ENCODE measurements at regions not wholly inside any gene's neighbourhood (a gene's known extent, or its start where the extent isn't known, plus 50 kb on each side); places are given as distances from the start of the nearest gene placed in this dataset.
"Not testable (repeated sequence)": the region's sequence is repeated elsewhere in the genome, so short reads cannot be mapped to it uniquely, and the experiment has no call there.

DNA sequence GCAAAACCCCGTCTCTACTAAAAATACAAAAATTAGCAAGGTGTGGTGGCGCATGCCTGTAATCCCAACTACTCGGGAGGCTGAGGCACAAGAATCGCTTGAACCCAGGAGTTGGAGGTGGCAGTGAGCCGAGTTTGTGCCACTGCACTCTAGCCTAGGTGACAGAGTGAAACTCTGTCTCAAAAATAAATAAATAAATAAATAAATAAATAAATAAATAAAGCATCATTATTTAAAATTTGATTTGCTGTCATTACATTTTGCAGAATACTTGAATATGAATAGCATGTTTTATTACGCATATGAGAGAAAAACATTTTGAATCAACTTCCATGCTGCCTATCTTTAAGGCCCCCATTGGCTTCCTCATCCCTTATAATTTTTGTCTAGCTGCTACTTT, 53.4 kb upstream of the MED14 start:
- H2BK120ac ChIP-seq (ENCODE audit: insufficient read depth, low read length, poor library complexity); H2AK5ac ChIP-seq (ENCODE audit: low read length); H3K23ac ChIP-seq (ENCODE audit: low read length); H4K91ac ChIP-seq (ENCODE audit: low read depth, low read length); H3K4ac ChIP-seq (ENCODE audit: low read depth, low read length); H3K4me2 ChIP-seq (ENCODE audit: low read length); H3K14ac ChIP-seq (ENCODE audit: low read length); H3K27ac ChIP-seq (ENCODE audit: low read depth, low read length); H3K79me2 ChIP-seq (ENCODE audit: control insufficient read depth, insufficient read depth, low read length, poor library complexity); H3K4me3 ChIP-seq (ENCODE audit: low read depth, low read length); H3K9ac ChIP-seq (ENCODE audit: low read length); H2BK12ac ChIP-seq (ENCODE audit: low read length); H3K18ac ChIP-seq (ENCODE audit: low read length); H4K12ac ChIP-seq (ENCODE audit: low read depth, low read length); H3K79me1 ChIP-seq (ENCODE audit: low read length); H2BK5ac ChIP-seq (ENCODE audit: low read depth, low read length, poor library complexity); H3K9me3 ChIP-seq (ENCODE audit: insufficient read depth, low read depth, low read length); H3K4me1 ChIP-seq (ENCODE audit: control insufficient read depth in 1 of 2, insufficient read depth in 2 of 2, low read length in 2 of 2); DNase-seq; H3K27me3 ChIP-seq (ENCODE audit: insufficient read depth, low read length); H4K8ac ChIP-seq (ENCODE audit: low read depth, low read length); H3K36me3 ChIP-seq (ENCODE audit: control insufficient read depth in 1 of 2, insufficient read depth in 2 of 2, low read length in 2 of 2); H2AFZ ChIP-seq (ENCODE audit: insufficient read depth, low read length, poor library complexity): not testable (repeated sequence)
- WGBS (ENCODE audit: extremely low coverage, insufficient coverage, insufficient read length), result no CpG with 5 or more reads among the region's 6 CpGs

DNA sequence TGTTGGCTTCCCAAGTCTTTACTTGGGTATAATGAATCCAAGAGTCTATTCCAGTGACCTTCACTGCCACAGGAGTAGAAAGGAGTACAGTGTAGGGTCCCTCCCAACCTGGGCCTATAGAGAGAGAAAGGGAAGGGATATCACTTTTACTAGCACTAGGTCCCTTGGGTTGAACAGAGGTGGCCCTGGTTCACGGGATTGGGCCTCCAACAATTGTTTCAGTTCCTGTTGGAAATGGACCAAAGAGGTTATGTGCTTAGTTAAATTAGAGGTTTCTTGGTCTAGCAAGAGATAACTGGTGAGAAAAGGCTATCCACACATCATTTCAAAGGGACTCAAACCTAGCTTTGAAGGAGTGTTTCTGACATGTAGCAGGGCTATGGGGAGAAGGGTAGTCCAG, 57.1 kb upstream of the MED14 start:
- DNase-seq, result no peak
- peaks cover 0 to 3% of the 10 kb centered on the region in 2 experiments for H3K4me1 ChIP-seq (ENCODE audit: control insufficient read depth in 1 of 2, insufficient read depth in 2 of 2, low read length in 2 of 2)
- no CpG with 5 or more reads among the region's 1 CpG for WGBS (ENCODE audit: extremely low coverage, insufficient coverage, insufficient read length)
- H3K9me3 ChIP-seq (ENCODE audit: insufficient read depth, low read depth, low read length), result no peaks in the 10 kb centered on the region
- no peaks in the 10 kb centered on the region for H3K27me3 ChIP-seq (ENCODE audit: insufficient read depth, low read length)
- H2AK5ac ChIP-seq (ENCODE audit: low read length), result no peak overlapping the region
- no peak overlapping the region for H3K9ac ChIP-seq (ENCODE audit: low read length)
- no peak overlapping the region for H3K18ac ChIP-seq (ENCODE audit: low read length)
- H3K4ac ChIP-seq (ENCODE audit: low read depth, low read length), result no peak overlapping the region
- no peak overlapping the region for H3K27ac ChIP-seq (ENCODE audit: low read depth, low read length)
- no peaks in the 10 kb centered on the region for H3K79me2 ChIP-seq (ENCODE audit: control insufficient read depth, insufficient read depth, low read length, poor library complexity)
- no peak overlapping the region for H2AFZ ChIP-seq (ENCODE audit: insufficient read depth, low read length, poor library complexity)
- no peak overlapping the region for H2BK12ac ChIP-seq (ENCODE audit: low read length)
- no peak overlapping the region for H3K23ac ChIP-seq (ENCODE audit: low read length)
- no peak overlapping the region for H4K12ac ChIP-seq (ENCODE audit: low read depth, low read length)
- no peaks in the 10 kb centered on the region for H3K36me3 ChIP-seq (ENCODE audit: control insufficient read depth in 1 of 2, insufficient read depth in 2 of 2, low read length in 2 of 2)
- no peak overlapping the region for H3K4me2 ChIP-seq (ENCODE audit: low read length)
- H4K8ac ChIP-seq (ENCODE audit: low read depth, low read length), result no peak overlapping the region
- no peak overlapping the region for H2BK120ac ChIP-seq (ENCODE audit: insufficient read depth, low read length, poor library complexity)
- no peak overlapping the region for H4K91ac ChIP-seq (ENCODE audit: low read depth, low read length)
- H3K14ac ChIP-seq (ENCODE audit: low read length), result no peak overlapping the region
- no peak overlapping the region for H2BK5ac ChIP-seq (ENCODE audit: low read depth, low read length, poor library complexity)
- H3K79me1 ChIP-seq (ENCODE audit: low read length), result peaks cover 2% of the 10 kb centered on the region
- no peak overlapping the region for H3K4me3 ChIP-seq (ENCODE audit: low read depth, low read length)

DNA sequence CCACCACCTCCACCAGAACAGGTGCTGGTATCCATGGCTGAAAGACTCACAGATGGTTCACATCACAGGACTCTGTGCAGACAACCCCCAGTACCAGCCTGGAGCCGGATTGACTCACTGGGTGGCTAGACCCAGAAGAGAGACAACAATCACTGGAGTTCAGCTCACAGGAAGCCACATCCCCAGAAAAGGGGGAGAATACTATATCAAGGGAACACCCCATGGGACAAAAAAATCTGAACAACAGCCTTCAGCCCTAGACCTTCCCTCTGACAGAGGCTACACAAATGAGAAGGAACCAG, 59.4 kb upstream of the MED14 start:
- not testable (repeated sequence) for H3K9me3 ChIP-seq (ENCODE audit: insufficient read depth, low read depth, low read length); H2BK120ac ChIP-seq (ENCODE audit: insufficient read depth, low read length, poor library complexity); H3K14ac ChIP-seq (ENCODE audit: low read length); H3K27ac ChIP-seq (ENCODE audit: low read depth, low read length); H2AFZ ChIP-seq (ENCODE audit: insufficient read depth, low read length, poor library complexity); H3K23ac ChIP-seq (ENCODE audit: low read length); H3K4me1 ChIP-seq (ENCODE audit: control insufficient read depth in 1 of 2, insufficient read depth in 2 of 2, low read length in 2 of 2); H3K4ac ChIP-seq (ENCODE audit: low read depth, low read length); H3K36me3 ChIP-seq (ENCODE audit: control insufficient read depth in 1 of 2, insufficient read depth in 2 of 2, low read length in 2 of 2); H3K79me2 ChIP-seq (ENCODE audit: control insufficient read depth, insufficient read depth, low read length, poor library complexity); H2AK5ac ChIP-seq (ENCODE audit: low read length); H3K18ac ChIP-seq (ENCODE audit: low read length); H2BK5ac ChIP-seq (ENCODE audit: low read depth, low read length, poor library complexity); DNase-seq; H3K9ac ChIP-seq (ENCODE audit: low read length); H3K4me3 ChIP-seq (ENCODE audit: low read depth, low read length); H3K79me1 ChIP-seq (ENCODE audit: low read length); H3K27me3 ChIP-seq (ENCODE audit: insufficient read depth, low read length); H4K12ac ChIP-seq (ENCODE audit: low read depth, low read length); H3K4me2 ChIP-seq (ENCODE audit: low read length)
- WGBS (ENCODE audit: extremely low coverage, insufficient coverage, insufficient read length), result no CpG with 5 or more reads among the region's 1 CpG
- Histone ChIP-seq H2BK12ac (ENCODE audit: low read length) (peak overlapping the region; percentile 24), H4K8ac (ENCODE audit: low read depth, low read length) (peak overlapping the region; percentile 54), H4K91ac (ENCODE audit: low read depth, low read length) (peak overlapping the region; percentile 76)

DNA sequence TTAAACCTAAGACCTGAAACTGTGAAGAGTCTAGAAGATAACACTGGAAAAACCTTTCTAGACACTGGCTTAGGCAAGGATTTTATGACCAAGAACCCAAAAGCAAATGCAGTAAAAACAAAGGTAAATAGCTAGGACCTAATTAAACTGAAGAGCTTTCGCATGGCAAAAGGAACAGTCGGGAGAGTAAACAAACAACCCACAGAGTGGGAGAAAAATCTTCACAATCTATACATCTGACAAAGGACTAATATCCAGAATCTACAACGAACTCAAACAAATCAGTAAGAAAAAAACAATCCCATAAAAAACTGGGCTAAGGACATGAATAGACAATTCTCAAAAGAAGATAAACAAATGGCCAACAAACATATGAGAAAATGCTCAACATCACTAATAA, 64.4 kb upstream of the MED14 start:
- not testable (repeated sequence) for H3K36me3 ChIP-seq (ENCODE audit: control insufficient read depth in 1 of 2, insufficient read depth in 2 of 2, low read length in 2 of 2); H2AK5ac ChIP-seq (ENCODE audit: low read length); H3K4me1 ChIP-seq (ENCODE audit: control insufficient read depth in 1 of 2, insufficient read depth in 2 of 2, low read length in 2 of 2); H2BK5ac ChIP-seq (ENCODE audit: low read depth, low read length, poor library complexity); H3K79me1 ChIP-seq (ENCODE audit: low read length); H3K9me3 ChIP-seq (ENCODE audit: insufficient read depth, low read depth, low read length); H2AFZ ChIP-seq (ENCODE audit: insufficient read depth, low read length, poor library complexity); H3K4me2 ChIP-seq (ENCODE audit: low read length); H3K23ac ChIP-seq (ENCODE audit: low read length); H4K91ac ChIP-seq (ENCODE audit: low read depth, low read length); H3K4ac ChIP-seq (ENCODE audit: low read depth, low read length); H3K27ac ChIP-seq (ENCODE audit: low read depth, low read length); H2BK120ac ChIP-seq (ENCODE audit: insufficient read depth, low read length, poor library complexity); H4K12ac ChIP-seq (ENCODE audit: low read depth, low read length); H4K8ac ChIP-seq (ENCODE audit: low read depth, low read length); DNase-seq; H3K79me2 ChIP-seq (ENCODE audit: control insufficient read depth, insufficient read depth, low read length, poor library complexity); H3K14ac ChIP-seq (ENCODE audit: low read length); H2BK12ac ChIP-seq (ENCODE audit: low read length); H3K18ac ChIP-seq (ENCODE audit: low read length); H3K4me3 ChIP-seq (ENCODE audit: low read depth, low read length); H3K9ac ChIP-seq (ENCODE audit: low read length); H3K27me3 ChIP-seq (ENCODE audit: insufficient read depth, low read length)
- no CpG with 5 or more reads among the region's 3 CpGs for WGBS (ENCODE audit: extremely low coverage, insufficient coverage, insufficient read length)

DNA sequence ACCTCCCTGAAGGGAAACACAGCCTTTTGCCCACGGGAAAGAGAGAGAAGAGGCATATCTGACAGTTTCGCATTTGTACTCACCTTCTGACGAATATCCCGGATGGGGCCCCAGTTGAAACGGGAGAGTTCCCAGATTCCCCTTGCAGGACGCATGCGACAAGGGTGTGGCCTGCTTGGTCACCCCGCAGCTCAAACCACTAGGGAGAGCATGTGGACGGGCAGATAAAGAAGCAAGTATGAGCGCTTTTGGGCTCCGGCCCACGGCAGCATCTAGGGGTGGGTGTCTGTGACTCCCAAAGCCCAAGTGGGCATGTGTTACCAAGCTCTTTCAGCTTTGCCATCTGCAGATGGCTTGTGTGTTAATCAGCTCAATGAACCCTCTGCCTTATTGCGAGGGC, 70.1 kb upstream of the MED14 start:
- no peak overlapping the region for H2AK5ac ChIP-seq (ENCODE audit: low read length)
- H3K23ac ChIP-seq (ENCODE audit: low read length), result no peak overlapping the region
- H3K14ac ChIP-seq (ENCODE audit: low read length), result no peak overlapping the region
- no peaks in the 10 kb centered on the region for H3K79me1 ChIP-seq (ENCODE audit: low read length)
- no peaks in the 10 kb centered on the region for H3K4me1 ChIP-seq (ENCODE audit: control insufficient read depth in 1 of 2, insufficient read depth in 2 of 2, low read length in 2 of 2)
- H3K27ac ChIP-seq (ENCODE audit: low read depth, low read length), result no peak overlapping the region
- no peaks in the 10 kb centered on the region for H3K79me2 ChIP-seq (ENCODE audit: control insufficient read depth, insufficient read depth, low read length, poor library complexity)
- no peak overlapping the region for H3K4me3 ChIP-seq (ENCODE audit: low read depth, low read length)
- H3K4ac ChIP-seq (ENCODE audit: low read depth, low read length), result no peak overlapping the region
- no peak overlapping the region for H4K91ac ChIP-seq (ENCODE audit: low read depth, low read length)
- H3K18ac ChIP-seq (ENCODE audit: low read length), result no peak overlapping the region
- H2BK120ac ChIP-seq (ENCODE audit: insufficient read depth, low read length, poor library complexity), result no peak overlapping the region
- H4K12ac ChIP-seq (ENCODE audit: low read depth, low read length), result no peak overlapping the region
- H3K27me3 ChIP-seq (ENCODE audit: insufficient read depth, low read length), result no peaks in the 10 kb centered on the region
- H2BK5ac ChIP-seq (ENCODE audit: low read depth, low read length, poor library complexity), result no peak overlapping the region
- no peak overlapping the region for H4K8ac ChIP-seq (ENCODE audit: low read depth, low read length)
- H2AFZ ChIP-seq (ENCODE audit: insufficient read depth, low read length, poor library complexity), result no peak overlapping the region
- H2BK12ac ChIP-seq (ENCODE audit: low read length), result no peak overlapping the region
- H3K9me3 ChIP-seq (ENCODE audit: insufficient read depth, low read depth, low read length), result no peaks in the 10 kb centered on the region
- H3K9ac ChIP-seq (ENCODE audit: low read length), result no peak overlapping the region
- DNase-seq, result no peak
- no peak overlapping the region for H3K4me2 ChIP-seq (ENCODE audit: low read length)
- WGBS (ENCODE audit: extremely low coverage, insufficient coverage, insufficient read length), result no CpG with 5 or more reads among the region's 13 CpGs
- H3K36me3 ChIP-seq (ENCODE audit: control insufficient read depth in 1 of 2, insufficient read depth in 2 of 2, low read length in 2 of 2), result no peaks in the 10 kb centered on the region

Measured in trophoblast cell (in vitro differentiated cells and primary cell).